Transverse colon (tissue), 4 donors: ENCODE measurements at regions not wholly inside any gene's neighbourhood (a gene's known extent, or its start where the extent isn't known, plus 50 kb on each side); places are given as distances from the start of the nearest gene placed in this dataset.

ENCODE experiments used
- CTCF ChIP-seq, 5 experiments: fragments of 200-600 bp in 3 of 5; fragments of 450-650 bp in 2 of 5; sonication (generic) in 3 of 5; IDR thresholded peaks; 1 replicate in 2 of 5; 2 replicates in 3 of 5; pipeline ENCODE4 v1.5.1; 2016 to 2017; ENCODE audit warnings: antibody characterized with exemption in 5 of 5, inconsistent platforms in 3 of 5, mild to moderate bottlenecking in 2 of 5, moderate library complexity in 1 of 5
- EP300 ChIP-seq: sonication (generic); formaldehyde crosslinking; IDR thresholded peaks from one replicate; pipeline ENCODE4 v1.6.1; 2017; ENCODE audit warnings: antibody characterized with exemption, low read depth
- POLR2A ChIP-seq: fragments of 450-650 bp; IDR thresholded peaks from one replicate; pipeline ENCODE4 v1.6.1; 2016; ENCODE audit warnings: antibody characterized with exemption, mild to moderate bottlenecking, moderate library complexity
- POLR2AphosphoS5 ChIP-seq, 3 donors: sonication (generic); formaldehyde crosslinking; IDR thresholded peaks; one replicate each; pipeline ENCODE4 v1.6.1; 2016; ENCODE audit warnings: antibody characterized with exemption in 3 of 3

- TF ChIP-seq CTCF (IDR thresholded peaks at IDR 0.05): no peak
- no peak for TF ChIP-seq EP300
- TF ChIP-seq POLR2AphosphoS5 (IDR thresholded peaks at IDR 0.05): no peak
- TF ChIP-seq POLR2A: no peak
Observed at GRCh38 chr12:46533723-46534122, 161.2 kb upstream of the SLC38A2 start.
